Muscle of leg (tissue), 3 donors: ENCODE measurements at regions not wholly inside any gene's neighbourhood (a gene's known extent, or its start where the extent isn't known, plus 50 kb on each side); places are given as distances from the start of the nearest gene placed in this dataset.

ENCODE experiments used
- DNase-seq: peaks from one replicate; pipeline ENCODE4 v3.0.0; 2013
- H3K27ac ChIP-seq: one replicate; pipeline ENCODE4 v1.5.1; 2013; ENCODE audit warnings: mild to moderate bottlenecking, low read length, control low read depth
- H3K27me3 ChIP-seq: one replicate; pipeline ENCODE4 v1.6.1; 2013; ENCODE audit warnings: low read length; ENCODE audit not compliant: control insufficient read depth, insufficient read depth
- H3K36me3 ChIP-seq: one replicate; pipeline ENCODE4 v1.6.1; 2013; ENCODE audit warnings: low read length; ENCODE audit not compliant: control insufficient read depth, insufficient read depth
- H3K4me1 ChIP-seq: one replicate; pipeline ENCODE4 v1.6.1; 2013; ENCODE audit warnings: low read length; ENCODE audit not compliant: control insufficient read depth, insufficient read depth
- H3K4me3 ChIP-seq: one replicate; pipeline ENCODE4 v1.5.1; 2013; ENCODE audit warnings: low read length, control low read depth
- H3K9me3 ChIP-seq: replicated peaks from 2 replicates; pipeline ENCODE4 v1.6.1; 2013; ENCODE audit warnings: low read depth, low read length; ENCODE audit not compliant: control insufficient read depth
- WGBS: methylation state at CpG from one replicate; pipeline ENCODE4 v1.1.5; 2013; ENCODE audit warnings: missing lambda C conversion rate; ENCODE audit not compliant: insufficient coverage; 5-methylcytosine and 5-hydroxymethylcytosine counted together

GRCh38 chr10:130792096-130792845, 519.2 kb downstream of the TCERG1L start:
- WGBS: 86% methylated on average over 14 of the region's 15 CpGs

GRCh38 chr10:130795819-130796218, 515.7 kb downstream of the TCERG1L start:
- peaks cover 3% of the 10 kb centered on the region for H3K9me3 ChIP-seq
- H3K27ac ChIP-seq: no peak overlapping the region
- H3K4me3 ChIP-seq: no peak overlapping the region
- H3K4me1 ChIP-seq: no peaks in the 10 kb centered on the region
- WGBS: 70% methylated on average over 7 of the region's 11 CpGs
- no peaks in the 10 kb centered on the region for H3K36me3 ChIP-seq
- H3K27me3 ChIP-seq: peaks cover 2% of the 10 kb centered on the region
- DNase-seq: no peak

More at GRCh38 chr10:130792096-130792845, 519.2 kb downstream of the TCERG1L start:
- Histone ChIP-seq H3K4me3 (no peak overlapping the region), H3K27ac (no peak overlapping the region), H3K27me3 (peaks cover 2% of the 10 kb centered on the region), H3K4me1 (no peaks in the 10 kb centered on the region), H3K9me3 (peaks cover 3% of the 10 kb centered on the region), H3K36me3 (no peaks in the 10 kb centered on the region)
- DNase-seq: no peak

GRCh38 chr10:130799532-130799931, 512.0 kb downstream of the TCERG1L start:
- no peak overlapping the region for H3K27ac ChIP-seq
- H3K27me3 ChIP-seq: peaks cover 2% of the 10 kb centered on the region
- no peak for DNase-seq
- H3K4me1 ChIP-seq: no peaks in the 10 kb centered on the region
- H3K4me3 ChIP-seq: no peak overlapping the region
- H3K36me3 ChIP-seq: no peaks in the 10 kb centered on the region
- H3K9me3 ChIP-seq: no peaks in the 10 kb centered on the region
- 86% methylated on average over 4 of the region's 6 CpGs for WGBS

- WGBS: 83% methylated on average over 5 of the region's 12 CpGs
- no peaks in the 10 kb centered on the region for H3K9me3 ChIP-seq
- H3K27ac ChIP-seq: no peak overlapping the region
- no peak overlapping the region for H3K4me3 ChIP-seq
- H3K36me3 ChIP-seq: no peaks in the 10 kb centered on the region
- H3K4me1 ChIP-seq: no peaks in the 10 kb centered on the region
- peaks cover 2% of the 10 kb centered on the region for H3K27me3 ChIP-seq
- no peak for DNase-seq
These were observed 511.2 kb downstream of the TCERG1L start for GRCh38 chr10:130800281-130800680.

GRCh38 chr10:130801276-130801675, 510.2 kb downstream of the TCERG1L start:
- no peak overlapping the region for H3K27ac ChIP-seq
- H3K4me3 ChIP-seq: no peak overlapping the region
- no peaks in the 10 kb centered on the region for H3K4me1 ChIP-seq
- peaks cover 2% of the 10 kb centered on the region for H3K27me3 ChIP-seq
- no peaks in the 10 kb centered on the region for H3K36me3 ChIP-seq
- DNase-seq: no peak
- no peaks in the 10 kb centered on the region for H3K9me3 ChIP-seq
- 50% methylated on average over 2 of the region's 8 CpGs for WGBS

- Histone ChIP-seq H3K4me1 (no peaks in the 10 kb centered on the region), H3K4me3 (no peak overlapping the region), H3K27ac (no peak overlapping the region), H3K36me3 (no peaks in the 10 kb centered on the region), H3K27me3 (peaks cover 2% of the 10 kb centered on the region), H3K9me3 (no peaks in the 10 kb centered on the region)
- DNase-seq: no peak
- WGBS: 85% methylated on average over 17 of the region's 19 CpGs
These were observed 509.7 kb downstream of the TCERG1L start for GRCh38 chr10:130801784-130802183.

GRCh38 chr10:130802301-130802700, 509.2 kb downstream of the TCERG1L start:
- no peaks in the 10 kb centered on the region for H3K4me1 ChIP-seq
- H3K27me3 ChIP-seq: no peaks in the 10 kb centered on the region
- no CpG with 5 or more reads among the region's 11 CpGs for WGBS
- H3K9me3 ChIP-seq: no peaks in the 10 kb centered on the region
- DNase-seq: no peak
- H3K27ac ChIP-seq: no peak overlapping the region
- H3K4me3 ChIP-seq: no peak overlapping the region
- no peaks in the 10 kb centered on the region for H3K36me3 ChIP-seq

GRCh38 chr10:130804281-130804680, 507.2 kb downstream of the TCERG1L start:
- WGBS: 84% methylated on average over 7 of the region's 8 CpGs
- Histone ChIP-seq H3K4me3 (no peak overlapping the region), H3K9me3 (no peaks in the 10 kb centered on the region), H3K4me1 (no peaks in the 10 kb centered on the region), H3K36me3 (no peaks in the 10 kb centered on the region), H3K27me3 (no peaks in the 10 kb centered on the region), H3K27ac (no peak overlapping the region)
- DNase-seq: no peak

- Histone ChIP-seq H3K4me3 (no peak overlapping the region), H3K36me3 (no peaks in the 10 kb centered on the region)
- WGBS: 82% methylated on average over 3 of the region's 8 CpGs
These were observed 506.5 kb downstream of the TCERG1L start for GRCh38 chr10:130804778-130805634.

GRCh38 chr10:130805635-130806030, 505.9 kb downstream of the TCERG1L start:
- Histone ChIP-seq H3K27me3 (no peaks in the 10 kb centered on the region), H3K4me3 (no peak overlapping the region), H3K9me3 (no peaks in the 10 kb centered on the region), H3K4me1 (no peaks in the 10 kb centered on the region), H3K27ac (no peak overlapping the region), H3K36me3 (no peaks in the 10 kb centered on the region)
- WGBS: 86% methylated on average over 6 of the region's 8 CpGs
- no peak for DNase-seq

More at GRCh38 chr10:130804778-130805634, 506.5 kb downstream of the TCERG1L start:
- H3K9me3 ChIP-seq: no peaks in the 10 kb centered on the region
- H3K4me1 ChIP-seq: no peaks in the 10 kb centered on the region
- H3K27me3 ChIP-seq: no peaks in the 10 kb centered on the region
- DNase-seq: no peak
- H3K27ac ChIP-seq: no peak overlapping the region
